ENCODE measurements at regions not wholly inside any gene's neighbourhood (a gene's known extent, or its start where the extent isn't known, plus 50 kb on each side); places are given as distances from the start of the nearest gene placed in this dataset.

GRCh38 chr16:86771506-86772460 lies 193.4 kb downstream of the FOXL1 start:
- Mint-ChIP-seq H3K27me3 (peaks cover 23 to 24% (median 23%) of the 10 kb centered on the region in 3 donors), H3K27ac (no peak overlapping the region), H3K36me3 (no peaks in the 10 kb centered on the region), H3K9me3 (peaks cover 0 to 2% (median 0%) of the 10 kb centered on the region in 7 donors), H3K4me1 (no peaks in the 10 kb centered on the region), H3K4me3 (no peak overlapping the region)
- no peak for ATAC-seq (ENCODE audit: low read depth in 2 of 2)
- DNase-seq = no peak

DNA sequence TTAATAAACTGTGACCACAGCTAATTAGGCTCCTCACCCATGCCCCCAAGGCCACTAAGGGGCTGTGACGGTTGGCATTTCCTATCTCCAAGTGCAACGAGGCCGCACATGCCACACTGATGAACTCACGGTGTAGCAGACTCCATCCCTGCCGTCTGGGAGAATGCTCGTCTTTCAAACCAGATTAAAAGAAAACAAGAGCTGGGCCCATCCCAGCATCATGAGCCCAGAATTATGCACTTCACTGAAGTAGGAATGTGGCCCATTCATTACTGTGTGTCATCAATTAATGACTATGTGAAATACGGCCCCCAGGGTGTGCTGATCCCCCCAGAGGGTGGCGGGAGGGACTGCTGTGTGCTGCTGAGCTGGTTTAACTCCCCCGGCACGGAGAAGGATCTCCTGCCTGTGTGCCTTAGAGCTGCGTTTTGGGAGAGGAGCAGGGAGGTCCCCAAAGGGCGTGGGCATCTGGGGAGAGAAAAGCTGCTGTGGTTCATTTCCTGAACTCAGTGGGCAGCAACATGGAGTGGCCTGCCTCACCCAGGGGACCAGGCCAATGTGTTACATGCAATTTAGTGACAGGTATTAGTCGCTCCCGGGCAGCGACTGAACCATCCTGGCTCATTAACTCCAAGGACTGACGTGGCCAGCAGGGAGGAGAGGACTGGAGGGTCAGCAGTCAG lies 194.5 kb downstream of the FOXL1 start:
- Mint-ChIP-seq H3K27ac (no peak overlapping the region), H3K4me1 (no peaks in the 10 kb centered on the region), H3K27me3 (peaks cover 19 to 24% (median 23%) of the 10 kb centered on the region in 3 donors), H3K4me3 (no peak overlapping the region), H3K9me3 (no peaks in the 10 kb centered on the region), H3K36me3 (no peaks in the 10 kb centered on the region)
- DNase-seq = no peak
- ATAC-seq (ENCODE audit: low read depth in 2 of 2) = no peak

DNA sequence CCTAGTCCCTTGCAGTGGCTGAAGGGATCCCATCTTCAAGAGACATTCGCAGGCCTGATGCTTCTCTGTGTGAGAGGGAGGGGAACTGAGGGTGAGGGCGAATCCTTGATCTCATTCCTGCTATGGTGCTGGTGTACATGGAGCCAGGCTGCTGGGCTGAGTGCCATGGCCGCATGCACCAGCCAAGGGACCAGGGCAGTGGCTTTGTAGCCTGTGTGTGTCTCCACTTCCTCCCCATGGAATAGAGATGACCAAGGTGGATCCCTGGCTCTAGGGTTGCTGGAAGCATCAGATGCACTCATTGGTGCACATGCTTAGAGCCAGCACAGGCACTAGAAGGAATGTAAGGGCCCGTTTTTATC lies 195.0 kb downstream of the FOXL1 start:
- Mint-ChIP-seq H3K4me1 (no peaks in the 10 kb centered on the region), H3K9me3 (no peaks in the 10 kb centered on the region), H3K4me3 (no peak overlapping the region), H3K36me3 (no peaks in the 10 kb centered on the region), H3K27me3 (peaks cover 17 to 24% (median 24%) of the 10 kb centered on the region in 3 donors), H3K27ac (no peak overlapping the region)
- no peak for DNase-seq
- ATAC-seq (ENCODE audit: low read depth in 2 of 2) = no peak

- peaks cover 19 to 23% (median 23%) of the 10 kb centered on the region in 3 donors for H3K27me3 Mint-ChIP-seq
- H3K4me1 Mint-ChIP-seq = no peaks in the 10 kb centered on the region
- H3K36me3 Mint-ChIP-seq = no peaks in the 10 kb centered on the region
- ATAC-seq (ENCODE audit: low read depth in 2 of 2) (no peak), DNase-seq (no peak)
- H3K27ac Mint-ChIP-seq = no peak overlapping the region
- H3K4me3 Mint-ChIP-seq = no peak overlapping the region
- no peaks in the 10 kb centered on the region for H3K9me3 Mint-ChIP-seq
Measured at GRCh38 chr16:86774931-86775330, 196.6 kb downstream of the FOXL1 start.

GRCh38 chr16:86775511-86775921 lies 197.2 kb downstream of the FOXL1 start:
- Mint-ChIP-seq H3K4me3 (peak overlapping the region in 1 of 8 donors; percentile 25), H3K9me3 (no peaks in the 10 kb centered on the region), H3K27ac (no peak overlapping the region), H3K4me1 (no peaks in the 10 kb centered on the region), H3K36me3 (no peaks in the 10 kb centered on the region), H3K27me3 (peaks cover 19 to 26% (median 19%) of the 10 kb centered on the region in 3 donors)
- ATAC-seq (ENCODE audit: low read depth in 2 of 2) (no peak), DNase-seq (no peak)

DNA sequence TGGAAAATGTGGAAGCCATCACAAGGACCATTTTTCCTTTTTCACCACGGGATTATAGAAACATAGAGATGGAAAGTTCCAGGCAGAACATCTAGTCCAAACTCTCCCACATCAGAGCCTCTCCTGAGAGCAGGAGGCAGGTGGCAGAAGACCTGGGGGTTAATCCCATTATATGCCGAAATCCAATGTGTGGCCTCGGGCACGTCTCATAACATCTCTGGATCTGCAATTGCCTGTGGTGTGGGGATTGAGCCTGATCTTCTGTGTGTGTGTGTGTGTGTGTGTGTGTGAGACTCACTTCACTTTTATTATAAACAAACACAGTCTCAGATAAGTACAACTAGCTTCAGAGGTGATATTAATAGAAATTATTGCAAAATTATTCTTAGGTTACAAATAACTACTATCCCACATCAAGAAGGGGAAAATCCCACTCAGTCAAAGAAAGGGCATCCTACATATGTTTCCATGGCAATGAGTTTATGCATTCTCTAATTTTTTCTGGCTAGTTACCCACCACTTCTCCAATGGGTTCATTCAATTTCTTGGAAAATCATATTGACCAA lies 199.1 kb downstream of the FOXL1 start:
- H3K4me3 Mint-ChIP-seq = no peak overlapping the region
- ATAC-seq (ENCODE audit: low read depth in 2 of 2) (no peak), DNase-seq (no peak)
- H3K27ac Mint-ChIP-seq = no peak overlapping the region
- H3K4me1 Mint-ChIP-seq = no peaks in the 10 kb centered on the region
- no peaks in the 10 kb centered on the region for H3K9me3 Mint-ChIP-seq
- H3K36me3 Mint-ChIP-seq = no peaks in the 10 kb centered on the region
- H3K27me3 Mint-ChIP-seq = peaks cover 16 to 30% (median 17%) of the 10 kb centered on the region in 3 donors

DNA sequence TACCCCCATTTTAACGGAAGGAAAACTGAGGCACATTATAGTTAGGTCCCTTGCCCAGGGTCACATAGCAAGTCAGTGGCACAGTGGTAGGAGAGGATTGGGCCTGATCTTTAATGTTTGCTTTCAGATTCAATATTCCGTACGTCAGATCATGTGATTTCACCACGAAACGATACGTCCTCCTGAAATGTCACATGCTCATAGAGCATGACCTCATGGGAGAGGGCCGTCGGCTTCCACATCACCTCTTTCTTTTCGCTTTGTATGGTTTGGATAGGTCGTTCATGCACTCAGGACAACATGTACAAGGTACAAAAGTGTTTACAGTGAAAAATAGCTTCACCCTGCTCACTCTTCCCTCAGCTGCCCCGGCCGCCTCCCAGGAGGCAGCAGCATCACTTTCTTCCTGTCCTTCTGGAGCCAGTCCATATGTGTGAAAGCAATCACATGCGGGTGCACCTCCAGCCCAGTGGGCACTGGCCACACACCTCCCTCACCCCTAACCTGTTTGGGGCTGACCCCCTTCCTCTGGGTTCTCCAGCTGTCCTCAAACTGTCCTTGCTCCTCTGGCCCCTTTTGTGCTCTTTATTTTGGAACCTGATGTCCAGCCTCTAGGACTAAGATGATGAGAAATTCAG lies 199.9 kb downstream of the FOXL1 start:
- no peak overlapping the region for H3K27ac Mint-ChIP-seq
- DNase-seq (no peak), ATAC-seq (ENCODE audit: low read depth in 2 of 2) (no peak)
- no peaks in the 10 kb centered on the region for H3K4me1 Mint-ChIP-seq
- H3K36me3 Mint-ChIP-seq = no peaks in the 10 kb centered on the region
- no peak overlapping the region for H3K4me3 Mint-ChIP-seq
- H3K27me3 Mint-ChIP-seq = peaks cover 10 to 30% (median 16%) of the 10 kb centered on the region in 3 donors
- no peaks in the 10 kb centered on the region for H3K9me3 Mint-ChIP-seq

GRCh38 chr16:86778978-86779377 lies 200.6 kb downstream of the FOXL1 start:
- Mint-ChIP-seq H3K4me3 (no peak overlapping the region), H3K27ac (no peak overlapping the region), H3K4me1 (no peaks in the 10 kb centered on the region), H3K36me3 (no peaks in the 10 kb centered on the region), H3K9me3 (no peaks in the 10 kb centered on the region), H3K27me3 (peaks cover 10 to 29% (median 10%) of the 10 kb centered on the region in 3 donors)
- ATAC-seq (ENCODE audit: low read depth in 2 of 2) (no peak), DNase-seq (no peak)

DNA sequence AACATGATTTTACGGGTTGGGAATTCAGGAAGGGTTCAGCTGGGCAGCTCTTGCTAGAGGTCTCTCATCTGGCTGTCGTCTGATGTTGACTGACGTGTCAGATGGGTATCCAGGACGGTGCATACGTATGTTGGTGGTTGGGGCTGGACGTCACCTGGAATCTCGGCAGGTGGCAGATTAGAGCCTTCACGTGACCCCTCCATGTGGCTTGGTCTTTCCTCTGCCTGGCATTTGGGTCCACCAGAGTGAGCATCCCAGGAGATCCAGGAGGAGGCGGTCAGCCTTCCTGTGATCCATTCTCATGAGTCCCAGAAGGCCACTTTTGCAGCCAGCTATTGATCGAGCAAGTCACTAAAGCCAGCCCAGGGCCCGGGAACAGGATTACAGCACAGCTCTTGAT lies 202.7 kb downstream of the FOXL1 start:
- no peaks in the 10 kb centered on the region for H3K4me1 Mint-ChIP-seq
- peak overlapping the region in 1 of 6 donors; percentile 32 for H3K27ac Mint-ChIP-seq
- no peak overlapping the region for H3K4me3 Mint-ChIP-seq
- no peaks in the 10 kb centered on the region for H3K36me3 Mint-ChIP-seq
- DNase-seq (no peak), ATAC-seq (ENCODE audit: low read depth in 2 of 2) (no peak)
- H3K9me3 Mint-ChIP-seq = no peaks in the 10 kb centered on the region
- peaks cover 7 to 24% (median 10%) of the 10 kb centered on the region in 3 donors for H3K27me3 Mint-ChIP-seq

- no peak overlapping the region for H3K4me3 Mint-ChIP-seq
- peaks cover 0 to 2% (median 0%) of the 10 kb centered on the region in 7 donors for H3K9me3 Mint-ChIP-seq
- peaks cover 11 to 23% (median 11%) of the 10 kb centered on the region in 3 donors for H3K27me3 Mint-ChIP-seq
- DNase-seq = no peak
- H3K4me1 Mint-ChIP-seq = no peaks in the 10 kb centered on the region
- ATAC-seq (ENCODE audit: low read depth in 2 of 2) = no peak
- H3K36me3 Mint-ChIP-seq = no peaks in the 10 kb centered on the region
- no peak overlapping the region for H3K27ac Mint-ChIP-seq
Measured at GRCh38 chr16:86783636-86784626, 205.6 kb downstream of the FOXL1 start.

GRCh38 chr16:86786338-86786737 lies 208.0 kb downstream of the FOXL1 start:
- peaks cover 14 to 22% (median 16%) of the 10 kb centered on the region in 3 donors for H3K27me3 Mint-ChIP-seq
- H3K4me1 Mint-ChIP-seq = no peaks in the 10 kb centered on the region
- no peaks in the 10 kb centered on the region for H3K36me3 Mint-ChIP-seq
- no peak overlapping the region for H3K4me3 Mint-ChIP-seq
- H3K27ac Mint-ChIP-seq = no peak overlapping the region
- peaks cover 0 to 2% (median 0%) of the 10 kb centered on the region in 7 donors for H3K9me3 Mint-ChIP-seq
- ATAC-seq (ENCODE audit: low read depth in 2 of 2) = no peak
- DNase-seq = no peak

DNA sequence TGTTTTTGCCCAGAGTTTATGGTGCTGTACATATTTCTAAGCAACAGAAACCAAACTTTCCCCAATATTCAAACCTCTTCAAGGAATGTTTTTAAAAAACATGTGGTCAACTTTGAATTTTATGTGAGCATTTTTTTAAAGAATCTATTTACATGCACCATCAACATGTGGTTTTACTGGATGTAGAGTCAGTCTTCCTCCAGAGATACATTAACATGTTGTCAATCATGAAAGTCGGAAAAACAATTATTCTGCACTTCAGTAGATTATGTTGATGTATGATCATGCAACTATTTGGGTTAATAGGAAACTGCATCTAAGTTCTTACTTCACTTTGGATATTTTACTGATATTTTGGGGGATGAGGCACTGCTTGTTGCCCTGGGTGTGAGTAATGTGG lies 208.6 kb downstream of the FOXL1 start:
- H3K4me3 Mint-ChIP-seq = no peak overlapping the region
- no peak overlapping the region for H3K27ac Mint-ChIP-seq

More for the DNA sequence above, 208.6 kb downstream of the FOXL1 start:
- H3K4me1 Mint-ChIP-seq = no peaks in the 10 kb centered on the region
- no peak for ATAC-seq (ENCODE audit: low read depth in 2 of 2)
- peaks cover 0 to 2% (median 0%) of the 10 kb centered on the region in 7 donors for H3K9me3 Mint-ChIP-seq
- peaks cover 14 to 27% (median 21%) of the 10 kb centered on the region in 3 donors for H3K27me3 Mint-ChIP-seq
- no peaks in the 10 kb centered on the region for H3K36me3 Mint-ChIP-seq
- no peak for DNase-seq
